ENCODE measurements at regions not wholly inside any gene's neighbourhood (a gene's known extent, or its start where the extent isn't known, plus 50 kb on each side); places are given as distances from the start of the nearest gene placed in this dataset.

GRCh38 chr3:29099775-29100174 is 181.1 kb upstream of the RBMS3 start:
- TF ChIP-seq CTCF (IDR thresholded peaks at IDR 0.05) = no peak
- no peak for TF ChIP-seq POLR2A (IDR thresholded peaks at IDR 0.05)

All from heart left ventricle (tissue), 13 donors.